Panc1 (cell line): ENCODE measurements at regions not wholly inside any gene's neighbourhood (a gene's known extent, or its start where the extent isn't known, plus 50 kb on each side); places are given as distances from the start of the nearest gene placed in this dataset.

Experiments
- ATAC-seq: fragments of 200-7000 bp; cut with Tn5 transposase; 2 replicates; pipeline ENCODE4 v1.9.1; 2020; ENCODE audit warnings: mild to moderate bottlenecking, moderate library complexity
- BruUV-seq: library from RNA; stranded (reverse); fragments of 400-500 nt; replicated peaks from 2 replicates; lab custom pipeline; 2021; lab: Mats Ljungman, UMichigan
- CTCF ChIA-PET: fragments of 300-600 bp; sonication (Branson Sonifier 250); formaldehyde crosslinking; loops from one replicate; lab custom pipeline; 2022; ENCODE audit warnings: antibody characterized with exemption; lab: Charles Lee
- POLR2A ChIA-PET: fragments of 300-600 bp; sonication (Branson Sonifier 250); formaldehyde crosslinking; loops from one replicate; lab custom pipeline; 2022; ENCODE audit warnings: antibody characterized with exemption; lab: Charles Lee
- DNase-seq: peaks from one replicate; pipeline ENCODE4 v3.0.0-alpha.2; 2010; ENCODE audit warnings: low read depth, low spot score
- H3K27ac ChIP-seq: 2 replicates; pipeline ENCODE4 v1.5.1; 2011; ENCODE audit warnings: mild to moderate bottlenecking, low read length, inconsistent platforms
- H3K27me3 ChIP-seq: fragments of 200-500 bp; sonication (Bioruptor generic); 2 replicates; pipeline ENCODE4 v1.6.0; 2014; ENCODE audit warnings: low read length, inconsistent platforms; ENCODE audit not compliant: control insufficient read depth, insufficient read depth
- H3K36me3 ChIP-seq: fragments of 200-500 bp; sonication (Bioruptor generic); 2 replicates; pipeline ENCODE4 v1.5.1; 2014; ENCODE audit warnings: inconsistent platforms, mild to moderate bottlenecking, low read length, moderate library complexity; ENCODE audit not compliant: control insufficient read depth, insufficient read depth
- H3K4me1 ChIP-seq: 2 replicates; pipeline ENCODE4 v1.5.1; 2011; ENCODE audit warnings: inconsistent platforms, mild to moderate bottlenecking, low read length, moderate library complexity; ENCODE audit not compliant: control insufficient read depth, insufficient read depth
- H3K4me3 ChIP-seq, 2 experiments: 2 replicates each; pipeline ENCODE4 v1.5.1; 2011 to 2012; ENCODE audit warnings: low read depth in 2 of 2, low read length in 2 of 2, mild to moderate bottlenecking in 2 of 2, inconsistent platforms in 1 of 2, moderate library complexity in 1 of 2
- H3K9me3 ChIP-seq: fragments of 200-500 bp; sonication (Bioruptor generic); 2 replicates; pipeline ENCODE4 v1.5.1; 2014; ENCODE audit warnings: low read depth, mild to moderate bottlenecking, inconsistent platforms, low read length, moderate library complexity; ENCODE audit not compliant: control insufficient read depth, insufficient read depth
- CTCF ChIP-seq: fragments of 450-650 bp; IDR thresholded peaks from 2 replicates; pipeline ENCODE4 v1.5.1; 2017; ENCODE audit warnings: mild to moderate bottlenecking
- POLR2AphosphoS5 ChIP-seq: IDR thresholded peaks from 2 replicates; pipeline ENCODE4 v1.6.1; 2012; ENCODE audit warnings: mild to moderate bottlenecking, low read depth, low read length, moderate library complexity
- REST ChIP-seq, 2 experiments: IDR thresholded peaks; 2 replicates each; pipeline ENCODE4 v1.6.1; 2011 to 2012; ENCODE audit warnings: low read depth in 2 of 2, control low read depth in 1 of 2, low read length in 1 of 2, mild to moderate bottlenecking in 1 of 2, moderate library complexity in 1 of 2; ENCODE audit not compliant: insufficient read depth in 1 of 2
- SIN3A ChIP-seq: IDR thresholded peaks from 2 replicates; pipeline ENCODE4 v1.6.1; 2012; ENCODE audit warnings: low read depth, mild to moderate bottlenecking, low read length, moderate library complexity, borderline replicate concordance; ENCODE audit not compliant: insufficient read depth
- TCF7L2 ChIP-seq: IDR thresholded peaks from 2 replicates; pipeline ENCODE4 v1.6.1; 2011; ENCODE audit warnings: mild to moderate bottlenecking, low read depth, low read length, inconsistent platforms
- in situ Hi-C: cut with HindIII; loops from 2 replicates; pipeline ENCODE4 v1.10.0; 2016; ENCODE audit warnings: low sequenced_read_pairs, low pct_unique_long_range_greater_than_20kb
- intact Hi-C: fragments of 100-400 bp; cut with micrococcal nuclease; formaldehyde crosslinking; loops from one replicate; pipeline ENCODE4 v1.10.0; 2022; ENCODE audit not compliant: unreplicated experiment

GRCh38 chr10:36781570-36781969 lies 343.8 kb upstream of the ANKRD30A start:
- no peak for ATAC-seq
- ChIA-PET POLR2A (interaction anchor here (0.6 kb wide), 1 partner anchor 837 kb away, joined by 3 read pairs; no protein-coding TSS in a partner anchor), CTCF (no interaction called here)
- Histone ChIP-seq H3K4me3 (no peak overlapping the region), H3K36me3 (no peaks in the 10 kb centered on the region), H3K27ac (no peak overlapping the region), H3K27me3 (no peaks in the 10 kb centered on the region), H3K9me3 (no peaks in the 10 kb centered on the region), H3K4me1 (no peaks in the 10 kb centered on the region)
- no TSS peak for BruUV-seq
- no peak for DNase-seq
- in situ Hi-C loops (no loop called here), intact Hi-C loops (no loop called here)
- TF ChIP-seq REST (IDR thresholded peaks at IDR 0.05; ENCODE audit: insufficient read depth in 1 of 2, low read depth in 2 of 2, low read length in 1 of 2) (no peak), CTCF (no peak), TCF7L2 (no peak), POLR2AphosphoS5 (no peak), SIN3A (no peak)

GRCh38 chr10:36780158-36780557 lies 345.2 kb upstream of the ANKRD30A start:
- ChIA-PET CTCF (interaction anchor here (0.6 to 1.6 kb wide), 2 partner anchors 1144 to 1193 kb away, joined by 3 to 13 read pairs; no protein-coding TSS in a partner anchor), POLR2A (no interaction called here)
- no TSS peak for BruUV-seq
- no peaks in the 10 kb centered on the region for H3K4me1 ChIP-seq
- no peak overlapping the region for H3K27ac ChIP-seq
- H3K9me3 ChIP-seq, result no peaks in the 10 kb centered on the region
- H3K36me3 ChIP-seq, result no peaks in the 10 kb centered on the region
- TF ChIP-seq REST (IDR thresholded peaks at IDR 0.05; ENCODE audit: insufficient read depth in 1 of 2, low read depth in 2 of 2, low read length in 1 of 2) (no peak), SIN3A (no peak), TCF7L2 (no peak), POLR2AphosphoS5 (no peak), CTCF (no peak)
- H3K4me3 ChIP-seq, result no peak overlapping the region
- in situ Hi-C loops, result no loop called here
- DNase-seq (no peak), ATAC-seq (no peak)
- no peaks in the 10 kb centered on the region for H3K27me3 ChIP-seq
- intact Hi-C loops, result no loop called here
